Body of pancreas (tissue), 4 donors: ENCODE measurements at regions not wholly inside any gene's neighbourhood (a gene's known extent, or its start where the extent isn't known, plus 50 kb on each side); places are given as distances from the start of the nearest gene placed in this dataset.

Experiments used
- ATAC-seq: fragments of 150-250 bp; one replicate; pipeline ENCODE4 v1.9.1; 2016
- DNase-seq, 4 donors: peaks; one replicate each; pipeline ENCODE4 v3.0.0-alpha.2; 2019
- H3K27ac ChIP-seq, 4 donors: fragments of 200-600 bp; sonication (generic); 1 replicate in 3 of 4; 2 replicates in 1 of 4; pipeline versions ENCODE4 v1.5.1 to v1.6.1; 2016 to 2019; ENCODE audit warnings: mild to moderate bottlenecking in 1 of 4, mixed read lengths in 1 of 4, moderate library complexity in 1 of 4
- H3K27me3 ChIP-seq, 2 donors: fragments of 200-600 bp; sonication (generic); one replicate each; pipeline ENCODE4 v1.6.0; 2016; ENCODE audit warnings: mild to moderate bottlenecking in 1 of 2
- H3K36me3 ChIP-seq, 2 donors: fragments of 200-600 bp; sonication (generic); replicated peaks in 1 of 2; 2 replicates each; pipeline ENCODE4 v1.5.1; 2016; ENCODE audit warnings: low read depth in 2 of 2; ENCODE audit not compliant: insufficient read depth in 1 of 2
- H3K4me1 ChIP-seq: fragments of 200-600 bp; sonication (generic); one replicate; pipeline ENCODE4 v1.6.0; 2016
- H3K4me3 ChIP-seq, 2 donors: fragments of 200-600 bp; sonication (generic); 1 replicate in 1 of 2; 2 replicates in 1 of 2; pipeline ENCODE4 v1.5.1; 2016 to 2019
- H3K9me3 ChIP-seq, 3 donors: fragments of 200-600 bp; sonication (generic); 1 replicate in 2 of 3; 2 replicates in 1 of 3; pipeline ENCODE4 v1.5.1; 2016
- CTCF ChIP-seq, 7 experiments: fragments of 450-650 bp in 4 of 7; fragments of 200-600 bp in 3 of 7; sonication (generic) in 3 of 7; IDR thresholded peaks; one replicate each; pipeline ENCODE4 v1.5.1; 2016 to 2019; ENCODE audit warnings: antibody characterized with exemption in 7 of 7
- POLR2A ChIP-seq, 3 donors: fragments of 450-650 bp; IDR thresholded peaks; one replicate each; pipeline ENCODE4 v1.6.1; 2016; ENCODE audit warnings: antibody characterized with exemption in 3 of 3, mild to moderate bottlenecking in 2 of 3
- WGBS, 2 donors: methylation state at CpG; one replicate each; pipeline ENCODE4 v1.1.5; 2017; 5-methylcytosine and 5-hydroxymethylcytosine counted together
- intact Hi-C: fragments of 100-400 bp; cut with DNase I; formaldehyde crosslinking; loops from one replicate; pipeline ENCODE4 v1.15.1; 2023

- intact Hi-C loops: no loop called here
- Histone ChIP-seq H3K36me3 (no peaks in the 10 kb centered on the region), H3K27ac (no peak overlapping the region), H3K4me1 (no peaks in the 10 kb centered on the region), H3K4me3 (no peak overlapping the region), H3K27me3 (no peaks in the 10 kb centered on the region), H3K9me3 (no peaks in the 10 kb centered on the region)
- TF ChIP-seq CTCF (IDR thresholded peaks at IDR 0.05) (no peak), POLR2A (IDR thresholded peaks at IDR 0.05) (no peak)
- ATAC-seq (no peak), DNase-seq (no peak)
- 82 to 85% methylated on average over 2 of the region's 2 CpGs for WGBS, 2 donors
These were observed 405.5 kb upstream of the ACTRT1 start for GRCh38 chrX:128457674-128458073.

GRCh38 chrX:128439159-128439558, 387.0 kb upstream of the ACTRT1 start:
- DNase-seq (no peak), ATAC-seq (no peak)
- no peak overlapping the region for H3K27ac ChIP-seq
- intact Hi-C loops: no loop called here
- TF ChIP-seq CTCF (IDR thresholded peaks at IDR 0.05) (no peak), POLR2A (IDR thresholded peaks at IDR 0.05) (no peak)
- no peak overlapping the region for H3K4me3 ChIP-seq
- H3K4me1 ChIP-seq: no peaks in the 10 kb centered on the region
- H3K36me3 ChIP-seq: no peaks in the 10 kb centered on the region
- 11 to 18% methylated on average over 4 of the region's 4 CpGs for WGBS, 2 donors
- no peaks in the 10 kb centered on the region for H3K9me3 ChIP-seq
- no peaks in the 10 kb centered on the region for H3K27me3 ChIP-seq

- Histone ChIP-seq H3K4me3 (no peak overlapping the region), H3K36me3 (no peaks in the 10 kb centered on the region), H3K27ac (no peak overlapping the region), H3K9me3 (no peaks in the 10 kb centered on the region), H3K27me3 (no peaks in the 10 kb centered on the region), H3K4me1 (no peaks in the 10 kb centered on the region)
- intact Hi-C loops: no loop called here
- ATAC-seq (no peak), DNase-seq (no peak)
- WGBS, 2 donors: 63 to 74% methylated on average over 4 of the region's 4 CpGs
- no peak for TF ChIP-seq POLR2A (IDR thresholded peaks at IDR 0.05)
- no peak for TF ChIP-seq CTCF (IDR thresholded peaks at IDR 0.05)
These were observed 385.9 kb upstream of the ACTRT1 start for GRCh38 chrX:128438082-128438481.

GRCh38 chrX:128436397-128437103, 384.3 kb upstream of the ACTRT1 start:
- intact Hi-C loops: no loop called here
- Histone ChIP-seq H3K27me3 (no peaks in the 10 kb centered on the region), H3K27ac (no peak overlapping the region)

More at GRCh38 chrX:128436397-128437103, 384.3 kb upstream of the ACTRT1 start:
- TF ChIP-seq CTCF (IDR thresholded peaks at IDR 0.05) (no peak), POLR2A (IDR thresholded peaks at IDR 0.05) (no peak)
- Histone ChIP-seq H3K4me3 (no peak overlapping the region), H3K4me1 (no peaks in the 10 kb centered on the region), H3K36me3 (no peaks in the 10 kb centered on the region), H3K9me3 (no peaks in the 10 kb centered on the region)
- DNase-seq (no peak), ATAC-seq (no peak)
- 78 to 94% methylated on average over 4 of the region's 4 CpGs for WGBS, 2 donors
